AG09309 (cell line): ENCODE measurements at regions not wholly inside any gene's neighbourhood (a gene's known extent, or its start where the extent isn't known, plus 50 kb on each side); places are given as distances from the start of the nearest gene placed in this dataset.
A peak's percentile ranks its signal among the peaks of the same experiment; 100 is the strongest.
"Not testable (repeated sequence)": the region's sequence is repeated elsewhere in the genome, so short reads cannot be mapped to it uniquely, and the experiment has no call there.

ENCODE experiments used
- DNase-seq: peaks from one replicate; pipeline ENCODE4 v3.0.0-alpha.2; 2010; ENCODE audit warnings: low read depth
- H3K4me3 ChIP-seq: 2 replicates; pipeline ENCODE4 v1.5.1; 2011; ENCODE audit warnings: mild to moderate bottlenecking, low read depth, low read length, moderate library complexity; ENCODE audit not compliant: control insufficient read depth
- CTCF ChIP-seq: IDR thresholded peaks from 2 replicates; pipeline ENCODE4 v1.5.1; 2011; ENCODE audit warnings: mild to moderate bottlenecking, low read depth, low read length, inconsistent platforms; ENCODE audit not compliant: insufficient read depth, control insufficient read depth; ENCODE audit errors: missing control alignments

- DNase-seq: no peak
- H3K4me3 ChIP-seq: no peak overlapping the region
- no peak for TF ChIP-seq CTCF
These were observed 105.5 kb downstream of the TNFRSF13B start for GRCh38 chr17:16866436-16866835.

- not testable (repeated sequence) for H3K4me3 ChIP-seq, DNase-seq
These were observed 106.2 kb downstream of the TNFRSF13B start for GRCh38 chr17:16865704-16866103.

GRCh38 chr17:16865077-16865613 lies 106.8 kb downstream of the TNFRSF13B start:
- DNase-seq, H3K4me3 ChIP-seq: not testable (repeated sequence)

GRCh38 chr17:16864462-16865076 lies 107.3 kb downstream of the TNFRSF13B start:
- DNase-seq: peak; percentile 54
- not testable (repeated sequence) for H3K4me3 ChIP-seq

- DNase-seq: not testable (repeated sequence)
- TF ChIP-seq CTCF: peak; percentile 7
These were observed 110.8 kb downstream of the TNFRSF13B start for GRCh38 chr17:16861152-16861551.

GRCh38 chr17:16860467-16860866 lies 111.5 kb downstream of the TNFRSF13B start:
- DNase-seq, H3K4me3 ChIP-seq: not testable (repeated sequence)

More at GRCh38 chr17:16861152-16861551, 110.8 kb downstream of the TNFRSF13B start:
- not testable (repeated sequence) for H3K4me3 ChIP-seq

GRCh38 chr17:16859515-16859914 lies 112.4 kb downstream of the TNFRSF13B start:
- not testable (repeated sequence) for H3K4me3 ChIP-seq

GRCh38 chr17:16857746-16858145 lies 114.2 kb downstream of the TNFRSF13B start:
- DNase-seq, H3K4me3 ChIP-seq: not testable (repeated sequence)

More at GRCh38 chr17:16859515-16859914, 112.4 kb downstream of the TNFRSF13B start:
- DNase-seq: not testable (repeated sequence)

- not testable (repeated sequence) for DNase-seq, H3K4me3 ChIP-seq
These were observed 115.1 kb downstream of the TNFRSF13B start for GRCh38 chr17:16856846-16857245.

GRCh38 chr17:16856171-16856570 lies 115.7 kb downstream of the TNFRSF13B start:
- H3K4me3 ChIP-seq, DNase-seq: not testable (repeated sequence)

- not testable (repeated sequence) for DNase-seq, H3K4me3 ChIP-seq
These were observed 117.3 kb downstream of the TNFRSF13B start for GRCh38 chr17:16854636-16855035.

GRCh38 chr17:16853661-16854320 lies 118.1 kb downstream of the TNFRSF13B start:
- TF ChIP-seq CTCF: no peak
- no peak for DNase-seq
- no peak overlapping the region for H3K4me3 ChIP-seq

GRCh38 chr17:16849861-16850260 lies 122.1 kb downstream of the TNFRSF13B start:
- not testable (repeated sequence) for H3K4me3 ChIP-seq, DNase-seq

- not testable (repeated sequence) for DNase-seq, H3K4me3 ChIP-seq
These were observed 122.9 kb downstream of the TNFRSF13B start for GRCh38 chr17:16848997-16849396.

GRCh38 chr17:16845098-16845497 lies 126.8 kb downstream of the TNFRSF13B start:
- not testable (repeated sequence) for DNase-seq, H3K4me3 ChIP-seq
